ENCODE measurements at regions not wholly inside any gene's neighbourhood (a gene's known extent, or its start where the extent isn't known, plus 50 kb on each side); places are given as distances from the start of the nearest gene placed in this dataset.

DNA sequence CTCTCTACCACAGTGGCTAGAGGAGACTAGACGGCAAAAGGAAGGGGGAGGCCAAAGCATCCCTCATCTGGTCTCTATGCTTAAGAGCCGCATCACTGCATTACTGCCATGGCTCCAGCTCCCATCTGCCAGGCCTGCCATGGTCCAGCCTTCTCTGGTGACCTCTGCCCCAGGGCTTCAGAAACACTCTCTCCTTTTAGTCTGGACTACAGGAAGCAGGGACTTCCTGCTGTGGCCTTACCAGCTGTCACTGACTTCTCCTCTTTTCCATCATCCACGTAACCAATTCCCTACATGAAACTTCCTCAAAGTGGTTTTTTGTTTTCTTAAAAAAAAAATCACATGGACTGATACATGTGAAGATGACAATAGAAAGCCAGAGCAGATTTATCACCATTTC, 323.1 kb upstream of the NFIA start:
- Histone ChIP-seq H2AFZ (ENCODE audit: low read depth, low read length, severe bottlenecking) (no peak overlapping the region), H3K4me3 (ENCODE audit: insufficient read depth, low read length, poor library complexity, severe bottlenecking) (no peak overlapping the region), H3K79me2 (ENCODE audit: insufficient read depth, low read length) (no peaks in the 10 kb centered on the region), H3K9me2 (replicated peaks; ENCODE audit: insufficient read depth, low read length) (no peaks in the 10 kb centered on the region; the same call in 1 of the 2 replicates), H3K4me2 (ENCODE audit: low read depth, low read length, poor library complexity, severe bottlenecking) (no peak overlapping the region), H3F3A (ENCODE audit: insufficient read depth) (no peaks in the 10 kb centered on the region), H3K27me3 (ENCODE audit: low read length) (no peaks in the 10 kb centered on the region), H3K27ac (ENCODE audit: low read depth, low read length) (no peak overlapping the region), H4K20me1 (ENCODE audit: low read depth, low read length) (no peaks in the 10 kb centered on the region), H3K9ac (ENCODE audit: low read length) (no peak overlapping the region), H3K9me3 (ENCODE audit: insufficient read depth, low read length) (no peaks in the 10 kb centered on the region), H3K36me3 (ENCODE audit: low read length) (no peaks in the 10 kb centered on the region)
- no peak for TF ChIP-seq CTCF (IDR thresholded peaks at IDR 0.05; ENCODE audit: insufficient read depth, low read length, poor library complexity, severe bottlenecking)
- no peak for TF ChIP-seq EZH2phosphoT487 (conservative IDR thresholded peaks at IDR 0.05; ENCODE audit: low read length)

GRCh38 chr1:60757485-60757884, 324.9 kb upstream of the NFIA start:
- no peak overlapping the region for H3K9ac ChIP-seq (ENCODE audit: low read length)
- no peaks in the 10 kb centered on the region for H3K27me3 ChIP-seq (ENCODE audit: low read length)
- no peaks in the 10 kb centered on the region for H3F3A ChIP-seq (ENCODE audit: insufficient read depth)
- no peaks in the 10 kb centered on the region; the same call in 1 of the 2 replicates for H3K9me2 ChIP-seq (replicated peaks; ENCODE audit: insufficient read depth, low read length)
- no peak overlapping the region for H2AFZ ChIP-seq (ENCODE audit: low read depth, low read length, severe bottlenecking)
- no peaks in the 10 kb centered on the region for H3K36me3 ChIP-seq (ENCODE audit: low read length)
- H3K9me3 ChIP-seq (ENCODE audit: insufficient read depth, low read length): no peaks in the 10 kb centered on the region
- H3K27ac ChIP-seq (ENCODE audit: low read depth, low read length): no peak overlapping the region
- H4K20me1 ChIP-seq (ENCODE audit: low read depth, low read length): no peaks in the 10 kb centered on the region
- no peaks in the 10 kb centered on the region for H3K79me2 ChIP-seq (ENCODE audit: insufficient read depth, low read length)
- TF ChIP-seq EZH2phosphoT487 (conservative IDR thresholded peaks at IDR 0.05; ENCODE audit: low read length) (no peak), CTCF (IDR thresholded peaks at IDR 0.05; ENCODE audit: insufficient read depth, low read length, poor library complexity, severe bottlenecking) (no peak)
- no peak overlapping the region for H3K4me2 ChIP-seq (ENCODE audit: low read depth, low read length, poor library complexity, severe bottlenecking)
- H3K4me3 ChIP-seq (ENCODE audit: insufficient read depth, low read length, poor library complexity, severe bottlenecking): no peak overlapping the region

DNA sequence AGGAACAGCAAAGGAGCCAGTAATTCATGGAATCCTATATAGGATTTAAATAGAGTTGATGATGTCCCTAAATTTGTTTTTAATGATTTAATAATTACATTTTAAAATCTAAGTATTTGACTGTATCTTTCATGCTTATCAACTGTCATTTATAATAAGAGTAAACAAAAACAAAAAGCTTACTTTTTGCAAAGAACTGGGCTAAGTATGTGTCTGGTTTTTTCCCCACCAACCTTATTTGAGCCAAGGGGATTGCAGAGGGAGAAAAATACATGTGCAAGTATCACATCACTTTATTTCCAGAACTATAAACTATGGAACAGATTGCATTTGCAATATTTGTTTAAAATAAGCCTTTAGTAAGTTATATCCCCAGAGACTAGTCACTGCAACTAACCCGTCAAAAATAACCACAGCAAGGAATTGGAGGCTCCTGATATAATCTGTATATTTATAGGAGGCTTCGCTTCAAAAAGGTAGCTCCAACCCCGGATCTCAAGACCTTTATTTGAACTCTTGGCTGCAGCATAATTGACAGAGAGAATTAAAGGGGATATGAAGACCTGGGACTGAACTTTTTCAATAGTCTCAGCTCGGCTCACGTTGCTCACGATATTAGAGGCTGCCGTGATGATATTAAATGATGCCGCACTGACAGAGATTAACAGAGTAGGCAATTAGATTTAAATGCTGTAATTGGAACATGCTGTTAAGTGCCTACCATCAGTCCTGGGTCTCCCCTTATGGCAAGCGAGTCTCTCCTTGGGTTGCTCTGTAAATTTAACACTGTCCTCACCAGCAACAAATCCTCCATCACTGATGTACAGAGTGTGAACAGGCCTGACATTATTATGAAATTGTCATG, 329.1 kb upstream of the NFIA start:
- Histone ChIP-seq H3K9me2 (replicated peaks; ENCODE audit: insufficient read depth, low read length) (no peaks in the 10 kb centered on the region; the same call in 1 of the 2 replicates), H3K9me3 (ENCODE audit: insufficient read depth, low read length) (no peaks in the 10 kb centered on the region), H4K20me1 (ENCODE audit: low read depth, low read length) (no peaks in the 10 kb centered on the region), H3K9ac (ENCODE audit: low read length) (no peak overlapping the region), H3F3A (ENCODE audit: insufficient read depth) (no peaks in the 10 kb centered on the region), H3K27ac (ENCODE audit: low read depth, low read length) (no peak overlapping the region), H3K4me3 (ENCODE audit: insufficient read depth, low read length, poor library complexity, severe bottlenecking) (no peak overlapping the region), H2AFZ (ENCODE audit: low read depth, low read length, severe bottlenecking) (no peak overlapping the region), H3K27me3 (ENCODE audit: low read length) (no peaks in the 10 kb centered on the region), H3K4me2 (ENCODE audit: low read depth, low read length, poor library complexity, severe bottlenecking) (no peak overlapping the region), H3K79me2 (ENCODE audit: insufficient read depth, low read length) (no peaks in the 10 kb centered on the region), H3K36me3 (ENCODE audit: low read length) (no peaks in the 10 kb centered on the region)
- TF ChIP-seq EZH2phosphoT487 (conservative IDR thresholded peaks at IDR 0.05; ENCODE audit: low read length): no peak
- no peak for TF ChIP-seq CTCF (IDR thresholded peaks at IDR 0.05; ENCODE audit: insufficient read depth, low read length, poor library complexity, severe bottlenecking)

Data from SU-DHL-6 (cell line).